Right lobe of liver (tissue), 6 donors: ENCODE measurements at regions not wholly inside any gene's neighbourhood (a gene's known extent, or its start where the extent isn't known, plus 50 kb on each side); places are given as distances from the start of the nearest gene placed in this dataset.

Experiments used
- ATAC-seq, 4 donors: fragments of 200-7000 bp; cut with Tn5 transposase; one replicate each; pipeline ENCODE4 v1.9.1; 2020; ENCODE audit warnings: mild to moderate bottlenecking in 4 of 4, moderate library complexity in 4 of 4
- DNase-seq, 3 donors: peaks; one replicate each; pipeline ENCODE4 v3.0.0-alpha.2; 2020
- H3K27ac ChIP-seq, 3 donors: fragments of 200-600 bp; one replicate each; pipeline ENCODE4 v1.8.0; 2022
- H3K27me3 ChIP-seq, 2 donors: fragments of 200-600 bp; one replicate each; pipeline ENCODE4 v1.8.0; 2022
- H3K36me3 ChIP-seq, 4 donors: fragments of 200-600 bp; sonication (generic) in 1 of 4; one replicate each; pipeline versions ENCODE4 v1.5.1 to v1.8.0; 2017 to 2022; ENCODE audit warnings: control low read depth in 1 of 4
- H3K4me1 ChIP-seq, 4 donors: fragments of 200-600 bp; sonication (generic) in 1 of 4; one replicate each; pipeline versions ENCODE4 v1.5.1 to v1.8.0; 2017 to 2022; ENCODE audit warnings: control low read depth in 1 of 4
- H3K4me3 ChIP-seq, 3 donors: fragments of 200-600 bp; one replicate each; pipeline ENCODE4 v1.8.0; 2022
- H3K9me3 ChIP-seq, 4 donors: fragments of 200-600 bp; sonication (generic) in 1 of 4; one replicate each; pipeline versions ENCODE4 v1.5.1 to v1.8.0; 2017 to 2022; ENCODE audit warnings: control low read depth in 1 of 4
- POLR2A ChIP-seq: fragments of 450-650 bp; IDR thresholded peaks from one replicate; pipeline ENCODE4 v1.6.1; 2017; ENCODE audit warnings: antibody characterized with exemption, mild to moderate bottlenecking
- WGBS: methylation state at CpG from one replicate; pipeline ENCODE4 v1.1.6; 2018; ENCODE audit warnings: low coverage, low lambda C conversion rate; ENCODE audit not compliant: insufficient coverage; ENCODE audit errors: missing lambda C conversion rate; 5-methylcytosine and 5-hydroxymethylcytosine counted together
- intact Hi-C, 2 donors: fragments of 100-400 bp; cut with DNase I; formaldehyde crosslinking; loops; one replicate each; pipeline versions ENCODE4 v1.11.2 to v1.14.1; 2022
- TF ChIP-seq, protein P1 (sequence below), 4 donors: fragments of 200-600 bp in 3 of 4; fragments of 450-650 bp in 1 of 4; IDR thresholded peaks; one replicate each; pipeline versions ENCODE4 v1.5.1 to v1.8.0; 2016 to 2022; ENCODE audit warnings: antibody characterized with exemption in 4 of 4, mild to moderate bottlenecking in 2 of 4
- donor health status: DM: no; HTN: yes; CAD: no.
- donor health status: DM: no; HTN: no; CAD: no.
- donor health status: DM: no; HTN: no; CAD: no.
- donor health status: DM: no; HTN: yes; CAD: no.
- donor health status: DM: no; HTN: yes; CAD: no.

GRCh38 chr15:93167291-93167690 is 78.3 kb upstream of the RGMA start:
- WGBS, result 38% methylated on average over 2 of the region's 4 CpGs

GRCh38 chr15:93166675-93167074 is 77.7 kb upstream of the RGMA start:
- Histone ChIP-seq H3K4me3 (no peak overlapping the region), H3K36me3 (no peaks in the 10 kb centered on the region), H3K27ac (no peak overlapping the region), H3K9me3 (no peaks in the 10 kb centered on the region), H3K27me3 (no peaks in the 10 kb centered on the region), H3K4me1 (no peaks in the 10 kb centered on the region)
- 46% methylated on average over 4 of the region's 8 CpGs for WGBS
- DNase-seq (no peak), ATAC-seq (no peak)
- TF ChIP-seq POLR2A, result no peak
- TF ChIP-seq, protein P1, sequence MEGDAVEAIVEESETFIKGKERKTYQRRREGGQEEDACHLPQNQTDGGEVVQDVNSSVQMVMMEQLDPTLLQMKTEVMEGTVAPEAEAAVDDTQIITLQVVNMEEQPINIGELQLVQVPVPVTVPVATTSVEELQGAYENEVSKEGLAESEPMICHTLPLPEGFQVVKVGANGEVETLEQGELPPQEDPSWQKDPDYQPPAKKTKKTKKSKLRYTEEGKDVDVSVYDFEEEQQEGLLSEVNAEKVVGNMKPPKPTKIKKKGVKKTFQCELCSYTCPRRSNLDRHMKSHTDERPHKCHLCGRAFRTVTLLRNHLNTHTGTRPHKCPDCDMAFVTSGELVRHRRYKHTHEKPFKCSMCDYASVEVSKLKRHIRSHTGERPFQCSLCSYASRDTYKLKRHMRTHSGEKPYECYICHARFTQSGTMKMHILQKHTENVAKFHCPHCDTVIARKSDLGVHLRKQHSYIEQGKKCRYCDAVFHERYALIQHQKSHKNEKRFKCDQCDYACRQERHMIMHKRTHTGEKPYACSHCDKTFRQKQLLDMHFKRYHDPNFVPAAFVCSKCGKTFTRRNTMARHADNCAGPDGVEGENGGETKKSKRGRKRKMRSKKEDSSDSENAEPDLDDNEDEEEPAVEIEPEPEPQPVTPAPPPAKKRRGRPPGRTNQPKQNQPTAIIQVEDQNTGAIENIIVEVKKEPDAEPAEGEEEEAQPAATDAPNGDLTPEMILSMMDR (IDR thresholded peaks at IDR 0.05), result no peak
- intact Hi-C loops, result no loop called here

More at GRCh38 chr15:93167291-93167690, 78.3 kb upstream of the RGMA start:
- ATAC-seq (no peak), DNase-seq (no peak)
- TF ChIP-seq POLR2A, result no peak
- TF ChIP-seq, protein P1 (IDR thresholded peaks at IDR 0.05), result no peak
- intact Hi-C loops, result no loop called here
- Histone ChIP-seq H3K4me1 (no peaks in the 10 kb centered on the region), H3K4me3 (no peak overlapping the region), H3K27me3 (no peaks in the 10 kb centered on the region), H3K9me3 (no peaks in the 10 kb centered on the region), H3K36me3 (no peaks in the 10 kb centered on the region), H3K27ac (no peak overlapping the region)

DNA sequence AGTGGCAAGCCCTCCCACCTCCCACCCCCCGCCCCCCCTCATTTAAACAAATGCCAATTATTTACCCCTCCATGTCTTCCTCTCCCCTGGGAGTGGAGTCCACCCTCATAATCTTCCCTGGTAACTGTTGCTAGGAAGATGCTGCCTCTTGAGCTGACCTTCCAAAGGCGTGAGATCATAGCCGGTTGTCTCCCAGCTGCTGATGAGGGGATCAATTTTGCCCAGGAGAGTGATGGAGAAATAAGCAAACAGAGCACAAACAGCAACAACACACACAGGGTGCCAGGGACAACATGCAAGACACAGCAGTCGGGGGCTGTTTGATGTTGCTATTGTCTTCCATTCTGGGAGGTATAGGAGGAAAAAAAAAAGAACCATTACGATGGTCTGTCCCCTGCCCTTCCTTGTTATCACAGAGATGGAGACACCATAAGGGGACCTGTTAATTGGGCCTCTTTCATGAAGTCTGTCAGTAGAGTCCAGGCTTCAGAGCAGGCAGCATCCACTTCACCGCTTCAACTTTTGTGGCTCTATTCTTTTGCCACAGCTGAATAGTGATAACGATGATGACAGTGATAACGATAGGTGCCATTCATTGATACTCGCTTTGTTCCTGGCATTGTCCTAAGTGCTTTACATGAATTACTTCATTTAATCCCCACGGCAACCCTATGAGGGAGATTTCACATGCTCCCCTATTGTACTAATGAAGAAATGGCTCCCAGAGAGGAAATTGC is 76.9 kb upstream of the RGMA start:
- DNase-seq, result no peak
- no peak for ATAC-seq
- Histone ChIP-seq H3K4me3 (no peak overlapping the region), H3K27ac (no peak overlapping the region), H3K9me3 (no peaks in the 10 kb centered on the region), H3K4me1 (no peaks in the 10 kb centered on the region), H3K27me3 (no peaks in the 10 kb centered on the region), H3K36me3 (no peaks in the 10 kb centered on the region)
- intact Hi-C loops, result no loop called here
- WGBS, result 43% methylated on average over 10 of the region's 10 CpGs
- TF ChIP-seq POLR2A, result no peak
- TF ChIP-seq, protein P1 (IDR thresholded peaks at IDR 0.05), result no peak

GRCh38 chr15:93164409-93164808 is 75.4 kb upstream of the RGMA start:
- no peak for TF ChIP-seq POLR2A
- TF ChIP-seq, protein P1 (IDR thresholded peaks at IDR 0.05), result no peak
- intact Hi-C loops, result no loop called here
- H3K9me3 ChIP-seq, result no peaks in the 10 kb centered on the region
- no peak overlapping the region for H3K27ac ChIP-seq
- no peak overlapping the region for H3K4me3 ChIP-seq
- 25% methylated on average over 5 of the region's 5 CpGs for WGBS
- H3K36me3 ChIP-seq, result no peaks in the 10 kb centered on the region
- DNase-seq (no peak), ATAC-seq (no peak)
- no peaks in the 10 kb centered on the region for H3K4me1 ChIP-seq
- H3K27me3 ChIP-seq, result no peaks in the 10 kb centered on the region
